Lower leg skin (tissue), 3 donors: ENCODE measurements at regions not wholly inside any gene's neighbourhood (a gene's known extent, or its start where the extent isn't known, plus 50 kb on each side); places are given as distances from the start of the nearest gene placed in this dataset.

Experiments
- CTCF ChIP-seq, 3 donors: fragments of 450-650 bp; IDR thresholded peaks; one replicate each; pipeline ENCODE4 v1.5.1; 2016; ENCODE audit warnings: antibody characterized with exemption in 3 of 3, mild to moderate bottlenecking in 3 of 3, moderate library complexity in 2 of 3
- POLR2A ChIP-seq, 2 donors: fragments of 450-650 bp; IDR thresholded peaks; one replicate each; pipeline ENCODE4 v1.6.1; 2016 to 2017; ENCODE audit warnings: antibody characterized with exemption in 2 of 2, mild to moderate bottlenecking in 1 of 2, moderate library complexity in 1 of 2

GRCh38 chr9:88071331-88071730, 66.9 kb downstream of the SPATA31C2 start:
- no peak for TF ChIP-seq CTCF (IDR thresholded peaks at IDR 0.05)
- no peak for TF ChIP-seq POLR2A (IDR thresholded peaks at IDR 0.05)
